Stimulated activated CD4-positive, alpha-beta T cell treated with anti-CD3 and anti-CD28 coated beads, Interleukin-12 subunit alpha, Interleukin-12 subunit beta, amount 100 ng/mL, for 24 hours (primary cell): ENCODE measurements at regions not wholly inside any gene's neighbourhood (a gene's known extent, or its start where the extent isn't known, plus 50 kb on each side); places are given as distances from the start of the nearest gene placed in this dataset.

Source experiments
- DNase-seq, 2 experiments: peaks; one replicate each; pipeline ENCODE4 v3.0.0-alpha.2; 2020; ENCODE audit warnings: low read depth in 2 of 2

DNA sequence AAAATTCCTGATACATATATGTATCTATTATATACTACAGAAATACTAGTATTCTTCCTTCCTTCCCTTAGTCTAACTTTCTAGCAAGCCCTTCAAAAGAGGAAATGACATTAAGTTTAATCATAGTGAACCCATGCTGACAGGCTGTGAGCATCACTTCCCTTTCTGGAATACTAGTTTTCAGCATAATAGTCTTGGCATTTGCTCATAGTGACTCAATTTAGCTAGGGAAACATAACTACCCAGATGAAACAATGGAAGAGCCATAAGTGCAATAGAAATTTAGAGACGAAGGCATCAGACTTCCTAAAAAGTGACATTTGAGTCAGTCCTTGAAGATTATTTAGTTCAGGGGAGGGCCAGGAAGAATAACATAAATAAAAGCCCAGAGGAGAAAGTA lies 184.5 kb upstream of the CRY1 start:
- no peak for DNase-seq

DNA sequence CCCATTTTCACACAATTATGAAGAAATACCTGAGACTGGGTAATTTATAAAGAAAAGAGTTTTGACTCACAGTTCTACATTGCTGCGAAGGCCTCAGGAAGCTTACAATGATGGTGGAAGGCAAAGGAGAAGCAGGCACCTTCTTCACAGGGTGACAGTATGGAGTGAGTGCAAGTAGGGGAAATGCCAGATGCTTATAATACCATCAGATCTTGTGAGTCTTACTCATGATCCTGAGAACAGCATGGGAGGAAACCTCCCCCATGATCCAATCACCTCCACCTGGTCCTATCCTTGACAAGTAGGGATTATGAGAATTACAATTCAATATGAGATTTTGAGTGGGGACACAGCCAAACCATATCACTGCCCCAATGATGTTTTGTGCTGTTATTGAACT lies 189.3 kb upstream of the CRY1 start:
- no peak for DNase-seq

DNA sequence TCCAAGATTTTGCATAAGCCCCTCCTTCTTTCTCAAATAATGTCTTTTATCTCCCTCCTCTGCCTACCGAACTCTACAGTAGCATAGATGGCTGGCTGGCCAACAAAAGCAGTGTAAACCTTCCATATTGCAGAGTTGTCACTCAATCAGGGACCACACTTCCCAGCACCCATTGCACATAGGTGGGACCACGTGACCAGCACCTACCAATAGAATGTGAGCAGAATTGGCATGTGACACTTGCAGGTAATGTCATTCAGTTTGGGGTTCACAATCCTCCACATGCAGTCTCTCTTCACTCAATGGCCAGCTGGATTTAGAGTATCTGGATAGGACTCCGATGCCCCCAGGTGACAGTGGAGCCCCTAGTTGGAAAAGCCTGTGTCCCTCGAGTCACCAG lies 190.3 kb upstream of the CRY1 start:
- DNase-seq, result no peak

DNA sequence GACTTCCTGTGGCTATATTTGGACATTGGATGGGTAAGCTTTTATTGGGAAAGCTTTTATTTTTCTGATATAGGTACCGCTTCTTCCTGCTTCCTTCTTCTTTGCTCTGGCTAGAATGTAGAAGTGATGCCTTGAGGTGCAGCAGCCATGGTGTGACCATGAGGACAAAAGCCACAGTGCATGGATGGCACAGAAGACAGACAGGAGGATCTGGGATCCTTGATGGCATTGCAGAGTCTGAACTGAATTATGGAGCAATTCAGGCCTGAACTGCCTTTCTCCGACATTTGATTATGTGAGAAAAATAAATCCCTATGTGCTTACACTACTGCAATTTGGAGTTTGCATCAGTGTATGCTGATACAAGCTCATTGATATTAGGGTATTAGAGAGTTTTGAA lies 191.3 kb upstream of the CRY1 start:
- no peak for DNase-seq

DNA sequence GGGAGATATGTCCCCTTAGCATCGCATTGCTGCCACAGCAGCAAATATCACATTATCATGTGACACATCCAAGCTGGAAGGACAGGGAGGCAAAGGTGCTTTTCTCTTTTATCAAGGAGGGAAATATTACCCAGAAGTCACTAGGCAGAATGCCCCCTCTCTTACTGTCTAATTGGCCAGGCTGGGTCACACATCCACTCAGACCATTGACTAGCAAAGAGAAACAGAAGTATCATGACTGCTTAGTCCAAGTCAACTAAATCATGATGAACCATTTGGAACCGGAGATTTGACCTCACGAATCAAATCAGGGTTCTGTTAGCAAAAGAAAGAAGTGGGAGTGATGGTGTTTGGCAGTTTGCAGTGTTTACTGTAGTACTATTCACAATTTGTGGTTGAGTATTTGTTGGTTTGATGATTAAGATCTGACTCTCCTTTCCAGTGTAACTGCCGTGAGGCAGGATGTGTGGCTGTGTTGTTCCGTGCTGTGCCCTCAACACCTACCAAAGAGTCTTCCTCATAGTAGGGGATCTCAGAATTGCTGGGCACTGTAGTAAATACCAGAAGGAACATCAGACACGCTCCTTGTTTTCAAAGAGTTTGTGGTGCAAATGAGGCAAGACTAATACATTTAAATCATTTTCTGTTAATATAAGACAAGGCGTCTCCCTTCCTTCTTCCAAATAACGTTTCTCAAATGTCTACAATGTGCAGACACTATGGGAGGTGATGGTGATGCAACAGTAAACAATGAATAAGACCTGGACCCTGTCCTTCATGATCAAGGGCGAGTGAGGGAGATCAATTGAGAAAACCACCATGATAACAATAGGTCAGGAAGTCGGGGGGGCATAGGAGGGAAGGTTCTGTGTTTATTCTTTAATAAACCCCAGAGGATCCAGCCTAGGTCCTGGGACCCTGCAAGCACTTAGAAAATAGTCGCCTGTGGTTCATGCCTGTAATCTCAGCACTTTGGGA lies 194.4 kb upstream of the CRY1 start:
- peak in 1 of 2 experiments; percentile 2 for DNase-seq

DNA sequence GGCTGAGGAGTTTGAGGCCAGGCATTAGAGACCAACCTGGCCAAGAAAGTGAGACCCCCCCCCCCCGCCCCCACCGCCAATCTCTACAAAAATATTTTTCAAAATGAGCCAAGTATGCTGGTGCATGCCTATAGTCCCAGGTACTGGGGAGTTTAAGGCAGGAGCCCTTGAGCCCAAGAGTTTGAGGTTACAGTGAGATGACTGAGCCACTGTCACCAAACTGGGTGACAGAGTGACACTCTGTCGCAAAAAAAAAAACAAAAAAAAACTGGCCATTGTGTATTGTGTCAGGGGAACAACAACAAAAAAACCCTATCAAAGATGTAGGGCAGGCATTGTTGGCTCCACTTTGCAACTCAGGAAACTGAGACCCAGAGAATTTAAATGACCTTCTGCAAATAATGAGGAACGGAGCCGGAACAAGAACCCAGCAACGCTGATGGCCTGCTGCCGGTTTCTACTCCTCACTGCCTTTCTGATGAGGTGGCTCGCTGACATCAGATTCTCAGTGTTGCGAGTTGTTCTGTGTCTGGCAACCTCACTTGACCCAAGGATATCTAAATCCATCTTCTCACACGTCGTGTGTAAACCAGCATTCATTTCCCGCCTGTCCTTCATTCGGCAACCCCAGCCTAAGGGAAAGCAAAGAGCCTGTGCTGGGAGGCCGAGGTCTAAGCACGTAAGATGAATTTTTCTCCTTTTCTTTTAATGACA lies 195.2 kb upstream of the CRY1 start:
- DNase-seq, result no peak

DNA sequence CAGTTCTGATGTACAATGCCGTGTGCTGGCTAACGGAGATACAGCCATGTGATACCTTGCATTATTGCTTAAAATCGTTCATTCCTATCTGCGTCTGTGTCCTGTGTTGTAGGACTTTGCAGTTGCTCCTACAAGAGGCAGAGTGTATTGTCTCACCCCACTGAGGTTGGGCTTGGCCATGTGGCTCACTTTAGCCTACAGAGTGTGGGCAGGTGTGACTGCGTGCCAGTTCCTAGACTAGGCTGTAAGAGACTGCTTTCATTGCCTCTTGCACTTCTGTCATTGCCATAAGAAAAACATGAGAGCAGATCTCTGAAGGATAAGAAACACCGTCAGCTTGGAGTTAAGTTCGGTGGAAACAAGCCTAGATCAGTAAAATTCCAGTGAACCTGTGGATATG lies 197.7 kb upstream of the CRY1 start:
- no peak for DNase-seq

DNA sequence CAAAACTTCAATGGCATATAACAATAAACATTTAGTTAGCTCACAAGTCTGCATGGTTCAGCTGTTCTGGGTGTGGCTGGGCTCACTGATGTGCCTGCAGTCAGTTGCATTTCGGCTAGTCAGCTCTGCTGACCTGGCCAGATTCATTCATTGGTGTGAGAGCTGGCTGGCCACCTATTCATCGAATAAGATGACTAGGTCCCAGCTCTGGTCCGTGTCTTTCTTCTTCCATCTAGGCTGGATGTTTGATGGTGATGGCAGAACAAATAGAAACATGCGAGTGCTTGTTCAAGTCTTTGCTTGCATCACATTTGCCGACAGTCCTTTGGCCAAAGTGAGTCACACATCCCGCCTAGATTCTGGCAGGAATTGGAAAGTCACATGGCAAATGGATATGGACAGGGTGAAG lies 203.3 kb upstream of the CRY1 start:
- DNase-seq, result no peak

DNA sequence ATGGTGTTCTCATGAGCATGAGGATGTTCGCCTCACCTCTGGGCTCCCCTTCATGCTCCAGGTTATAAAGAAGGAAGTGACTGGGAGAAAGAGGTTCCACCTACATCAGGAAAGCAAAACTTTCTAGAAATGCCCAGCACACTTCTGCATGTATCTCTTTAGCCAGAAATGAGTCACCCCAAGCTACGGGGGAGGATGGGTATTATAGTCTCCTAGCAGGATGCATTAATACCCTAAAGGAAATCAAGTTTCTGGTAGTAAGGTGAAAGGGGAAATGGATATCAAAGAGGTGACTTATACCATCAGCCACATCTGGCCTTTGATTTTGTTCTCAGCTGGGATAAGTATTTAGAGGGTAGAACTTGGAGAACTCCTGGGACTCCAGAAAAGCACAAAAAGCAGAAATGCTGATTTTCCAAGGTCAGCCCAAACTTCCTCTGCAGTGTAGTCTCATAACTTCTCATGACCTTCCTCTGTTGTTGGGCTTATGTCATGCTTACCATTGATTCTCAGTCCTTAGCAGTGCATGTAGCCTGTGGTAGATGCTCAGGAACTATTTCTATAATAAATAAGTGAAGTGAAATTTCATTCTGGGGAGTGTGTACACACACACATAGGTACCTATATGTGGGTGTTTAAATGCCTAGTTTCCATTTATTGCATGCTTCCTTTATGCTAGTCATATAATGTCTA lies 209.4 kb upstream of the CRY1 start:
- no peak for DNase-seq

DNA sequence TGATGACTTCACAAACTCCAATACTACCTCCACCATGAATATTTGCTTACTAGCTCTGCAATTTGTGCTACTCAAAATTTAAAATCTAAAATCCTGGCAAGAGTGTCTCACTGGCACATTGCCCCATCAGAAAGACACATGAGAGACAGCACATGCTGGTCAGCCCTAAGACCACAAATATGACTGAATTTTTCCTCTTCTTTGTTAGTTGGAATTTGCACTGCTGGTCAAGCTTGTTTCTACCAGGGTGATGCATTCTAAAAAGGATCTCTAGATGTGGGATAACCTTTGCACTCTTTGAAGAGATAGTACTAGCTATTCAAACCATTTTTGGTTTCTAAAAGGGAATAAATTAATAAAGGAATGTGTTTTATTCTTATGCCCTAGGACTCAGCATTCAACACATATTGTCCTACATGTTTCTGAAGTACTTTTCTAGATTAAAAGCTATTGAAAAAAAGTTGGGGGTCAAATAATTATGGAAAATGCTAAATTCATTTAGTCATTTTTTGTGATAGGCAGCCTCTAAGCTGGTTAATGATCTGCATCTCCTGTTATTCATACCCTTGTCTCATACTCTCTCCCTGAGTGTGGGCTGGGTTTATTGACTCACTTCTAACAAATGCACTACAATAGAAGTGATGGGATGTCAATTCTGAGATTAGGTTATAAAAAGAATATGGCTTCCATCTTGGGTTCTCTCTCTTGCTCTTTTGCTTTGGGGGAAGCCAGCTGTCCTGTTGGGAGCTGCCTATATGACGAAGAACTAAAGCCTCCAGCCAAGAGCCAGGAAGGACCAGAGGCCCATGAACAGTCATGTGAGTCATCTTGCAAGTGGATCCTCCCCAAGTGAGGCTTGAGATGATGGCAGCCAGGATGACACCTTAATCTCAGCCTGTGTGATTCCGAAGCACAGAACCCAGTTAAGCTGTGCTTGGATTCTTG lies 211.5 kb upstream of the CRY1 start:
- no peak for DNase-seq

DNA sequence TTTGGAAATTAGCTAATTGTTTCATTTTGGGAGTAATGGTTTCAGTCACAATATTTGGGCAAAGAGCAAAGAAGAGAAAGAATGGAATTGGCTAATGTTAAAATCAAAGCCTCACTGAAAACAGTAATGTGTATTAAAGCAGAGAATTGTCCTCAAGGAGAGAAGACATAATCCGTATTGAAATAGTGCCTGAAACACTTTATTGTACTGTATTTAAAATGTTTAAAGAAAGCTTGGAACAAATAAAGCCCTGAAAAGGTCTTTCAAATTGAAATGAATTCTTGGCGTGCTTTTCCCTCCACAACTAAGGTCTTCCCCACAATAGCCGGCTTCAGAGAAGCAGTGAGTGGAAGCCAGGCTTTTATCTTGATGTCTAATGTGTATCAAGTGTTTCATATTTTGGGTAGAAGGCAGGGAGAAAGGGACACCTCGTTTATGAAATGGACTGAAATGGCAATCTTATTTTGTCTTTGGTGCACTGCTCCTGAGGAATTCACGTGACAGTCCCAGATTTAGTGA lies 212.9 kb upstream of the CRY1 start:
- no peak for DNase-seq

DNA sequence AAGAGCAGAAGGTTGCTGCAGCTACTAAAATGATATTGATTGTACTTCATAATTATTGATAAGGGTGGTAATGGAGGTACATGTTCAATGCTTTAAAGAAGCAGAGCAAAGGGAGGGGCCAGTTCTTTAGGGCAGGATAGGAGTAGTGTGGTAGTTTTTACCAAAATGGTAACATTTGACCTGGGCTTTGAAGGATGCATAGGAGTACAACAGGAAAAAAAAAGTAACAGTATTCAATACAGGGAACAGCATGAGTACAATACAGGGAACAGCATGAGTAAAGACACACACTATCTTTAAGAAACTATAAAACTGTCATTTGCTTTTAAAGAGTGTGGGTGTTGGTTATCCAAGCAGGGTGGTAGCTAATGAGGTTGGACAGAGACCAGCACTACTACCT lies 215.0 kb upstream of the CRY1 start:
- DNase-seq, result no peak

DNA sequence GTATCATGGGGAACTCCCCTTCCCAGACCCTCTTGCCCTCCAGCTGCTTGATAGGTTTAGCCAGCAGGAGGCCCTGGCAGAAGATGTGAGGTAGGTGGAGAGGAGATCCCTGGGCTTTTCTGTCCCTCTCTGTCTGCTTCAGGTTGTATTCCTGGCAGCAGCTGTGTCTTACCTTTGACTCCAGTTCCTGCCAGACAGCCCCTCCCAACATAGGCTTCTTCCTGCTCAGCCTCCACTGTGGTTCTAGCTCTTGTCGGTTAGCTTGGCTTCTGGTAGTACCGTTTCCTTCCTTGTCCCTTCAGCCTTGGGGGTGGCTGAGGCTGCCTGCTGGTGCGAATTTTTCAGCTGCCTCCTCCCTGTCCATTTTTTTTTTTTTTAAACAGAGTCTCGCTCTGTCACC lies 215.7 kb upstream of the CRY1 start:
- no peak for DNase-seq

DNA sequence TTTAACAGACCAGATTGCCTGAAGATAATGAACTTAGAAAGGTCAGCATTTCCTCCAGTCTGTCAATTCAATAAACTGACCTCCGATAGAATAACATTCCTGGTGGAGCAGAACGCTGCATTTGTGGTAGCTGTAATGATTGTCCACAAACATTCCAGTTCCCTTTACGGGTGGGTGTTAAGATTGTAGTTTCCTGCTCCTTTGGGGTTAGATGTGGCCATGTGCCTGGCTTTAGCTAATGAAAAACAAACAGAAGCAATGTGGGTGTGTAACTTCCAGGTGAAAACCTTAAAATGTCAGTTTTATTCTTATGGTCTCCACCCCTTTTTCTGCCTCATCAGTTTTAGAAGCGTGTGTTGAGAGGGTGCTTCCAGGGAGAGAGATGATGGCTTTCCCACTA lies 217.3 kb upstream of the CRY1 start:
- DNase-seq, result no peak

DNA sequence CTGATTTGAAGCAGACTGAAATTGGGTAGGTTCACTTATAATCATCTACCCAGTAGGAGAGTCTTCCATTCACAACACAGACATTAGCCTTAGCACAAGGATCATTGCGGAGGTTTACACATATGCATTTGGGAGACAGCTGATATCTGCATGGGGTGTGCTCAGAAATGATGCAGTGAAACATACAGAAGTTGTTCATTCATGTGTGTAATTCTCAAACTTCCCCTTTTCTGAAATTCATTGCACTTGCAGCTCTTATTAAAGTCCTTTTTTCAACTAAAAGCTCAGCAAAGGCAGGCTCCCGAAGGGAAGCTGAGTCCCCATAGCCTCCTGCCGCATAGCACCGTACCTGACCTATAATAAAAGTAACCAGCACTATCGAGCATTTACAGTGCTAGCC lies 218.3 kb upstream of the CRY1 start:
- no peak for DNase-seq

DNA sequence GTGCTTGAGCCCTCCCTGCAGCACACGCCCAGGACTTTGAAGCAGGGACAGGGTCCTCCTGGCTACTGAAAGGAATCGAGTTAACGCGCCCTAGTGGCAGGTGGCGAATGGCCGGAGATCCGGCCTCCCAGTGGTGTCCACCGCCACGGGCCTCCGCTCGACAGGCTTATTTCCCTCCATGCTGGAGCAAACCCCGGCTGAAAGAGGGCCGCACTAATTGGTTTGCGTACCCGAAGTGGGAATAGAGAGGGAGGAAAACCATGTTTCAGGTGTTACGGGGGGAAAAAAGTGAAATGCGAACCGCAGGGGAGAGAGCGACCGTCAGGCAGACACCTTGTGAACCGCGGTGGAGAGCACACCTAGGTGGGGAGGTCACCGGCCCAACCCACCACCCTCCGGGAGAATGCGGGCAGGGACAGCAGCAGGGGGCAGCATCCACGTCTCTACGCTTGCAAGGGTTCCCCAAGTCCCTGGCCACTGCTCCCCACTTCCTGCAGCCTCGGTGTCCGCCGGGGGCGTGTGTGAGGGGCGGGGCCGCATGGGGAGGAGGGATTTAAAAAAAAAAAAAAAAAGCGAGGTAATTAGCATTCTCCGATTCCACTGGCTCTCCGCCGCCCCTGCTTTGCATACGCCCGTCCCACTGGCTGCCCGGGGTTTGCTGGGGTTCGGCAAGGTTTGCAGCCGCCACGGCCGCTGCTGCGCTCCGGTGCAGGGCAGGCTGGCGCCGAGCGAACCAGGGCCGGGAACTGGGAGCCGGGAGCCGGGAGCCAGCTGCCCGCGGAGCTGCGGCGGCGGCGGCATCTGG lies 224.6 kb upstream of the CRY1 start:
- DNase-seq, result peak; percentile 69 to 82

DNA sequence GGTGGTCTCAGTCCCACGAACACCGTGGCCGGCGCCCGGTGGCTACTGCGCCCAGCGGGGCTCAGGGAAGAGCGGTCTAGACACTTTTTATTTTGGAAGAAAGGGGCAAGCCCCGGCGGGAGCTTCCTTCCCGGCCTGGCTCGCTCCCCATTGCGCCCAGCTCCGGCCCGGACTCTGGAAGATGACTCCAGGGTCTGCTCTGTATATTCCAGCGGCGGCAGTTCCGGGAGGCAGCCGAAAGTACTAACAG lies 225.1 kb upstream of the CRY1 start:
- no peak for DNase-seq

DNA sequence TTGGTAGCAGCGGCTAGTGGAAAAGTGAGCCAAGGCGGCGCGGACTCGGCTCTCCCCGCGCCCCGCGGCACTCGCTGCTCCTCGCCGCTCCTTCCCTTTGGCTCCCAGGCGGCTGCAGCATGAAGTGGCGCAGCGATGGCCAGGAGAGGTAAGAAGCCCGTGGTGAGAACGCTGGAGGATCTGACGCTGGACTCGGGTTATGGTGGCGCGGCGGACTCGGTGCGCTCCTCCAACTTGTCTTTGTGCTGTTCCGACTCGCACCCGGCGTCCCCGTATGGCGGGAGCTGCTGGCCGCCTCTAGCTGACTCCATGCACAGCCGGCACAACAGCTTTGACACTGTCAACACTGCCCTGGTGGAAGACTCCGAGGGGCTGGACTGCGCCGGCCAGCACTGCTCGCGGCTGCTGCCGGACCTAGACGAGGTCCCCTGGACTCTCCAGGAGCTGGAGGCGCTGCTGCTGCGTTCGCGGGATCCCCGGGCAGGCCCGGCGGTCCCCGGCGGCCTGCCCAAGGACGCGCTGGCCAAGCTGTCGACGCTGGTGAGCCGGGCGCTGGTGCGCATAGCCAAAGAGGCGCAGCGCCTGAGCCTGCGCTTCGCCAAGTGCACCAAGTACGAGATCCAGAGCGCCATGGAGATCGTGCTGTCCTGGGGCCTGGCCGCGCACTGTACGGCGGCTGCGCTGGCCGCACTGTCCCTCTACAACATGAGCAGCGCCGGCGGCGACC lies 225.6 kb upstream of the CRY1 start:
- no peak for DNase-seq

DNA sequence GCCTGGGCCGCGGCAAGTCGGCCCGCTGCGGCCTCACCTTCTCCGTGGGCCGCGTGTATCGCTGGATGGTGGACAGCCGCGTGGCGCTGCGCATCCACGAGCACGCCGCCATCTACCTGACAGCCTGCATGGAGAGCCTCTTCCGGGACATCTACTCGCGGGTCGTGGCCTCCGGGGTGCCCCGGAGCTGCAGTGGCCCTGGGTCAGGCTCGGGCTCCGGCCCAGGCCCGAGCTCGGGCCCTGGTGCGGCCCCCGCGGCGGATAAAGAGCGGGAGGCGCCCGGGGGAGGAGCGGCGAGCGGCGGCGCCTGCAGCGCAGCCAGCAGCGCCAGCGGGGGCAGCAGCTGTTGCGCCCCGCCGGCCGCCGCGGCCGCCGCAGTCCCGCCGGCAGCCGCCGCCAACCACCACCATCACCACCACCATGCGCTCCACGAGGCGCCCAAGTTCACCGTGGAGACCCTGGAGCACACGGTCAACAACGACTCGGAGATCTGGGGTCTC lies 226.2 kb upstream of the CRY1 start:
- DNase-seq, result no peak
